ENCODE measurements at regions not wholly inside any gene's neighbourhood (a gene's known extent, or its start where the extent isn't known, plus 50 kb on each side); places are given as distances from the start of the nearest gene placed in this dataset.
"Not testable (repeated sequence)": the region's sequence is repeated elsewhere in the genome, so short reads cannot be mapped to it uniquely, and the experiment has no call there.

DNA sequence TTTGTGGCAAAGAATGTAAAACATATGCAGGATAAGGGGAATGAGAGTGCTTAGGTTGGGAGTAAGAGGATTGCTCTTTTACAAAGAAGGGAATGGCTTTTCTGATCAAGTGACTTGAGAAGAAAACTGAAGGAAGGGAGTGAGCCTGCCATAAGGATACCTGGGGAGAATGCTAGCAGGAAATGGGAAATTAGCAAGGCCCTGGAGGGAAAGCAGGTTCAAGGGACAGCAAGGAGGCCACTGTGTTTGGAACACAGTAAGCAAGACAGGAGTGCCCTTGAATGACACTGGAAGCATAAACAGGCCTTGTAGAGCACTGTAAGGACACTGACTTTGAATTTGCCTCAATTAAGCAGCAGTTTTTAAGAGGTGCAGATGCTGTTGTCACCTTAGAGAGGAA lies 1069.9 kb downstream of the DNAJB9 start:
- Histone ChIP-seq H3K27ac (no peak overlapping the region), H3K79me2 (ENCODE audit: low read depth) (no peaks in the 10 kb centered on the region), H3K9ac (no peak overlapping the region), H3K4me1 (no peaks in the 10 kb centered on the region), H3K27me3 (no peaks in the 10 kb centered on the region), H4K20me1 (ENCODE audit: low read depth) (no peaks in the 10 kb centered on the region), H3K4me2 (no peak overlapping the region), H3F3A (ENCODE audit: low read depth) (no peaks in the 10 kb centered on the region), H3K9me3 (ENCODE audit: low read depth) (no peaks in the 10 kb centered on the region), H2AFZ (replicated peaks) (no peak overlapping the region), H3K4me3 (no peak overlapping the region), H3K36me3 (no peaks in the 10 kb centered on the region)
- Mint-ChIP-seq H3K27me3 (ENCODE audit: insufficient read depth, low read depth) (no peaks in the 10 kb centered on the region), H3K36me3 (no peaks in the 10 kb centered on the region), H3K4me1 (no peaks in the 10 kb centered on the region), H3K9me3 (no peaks in the 10 kb centered on the region), H3K4me3 (no peak overlapping the region), H3K27ac (no peak overlapping the region)
- no peak for DNase-seq (ENCODE audit: low spot score)
- TF ChIP-seq EZH2phosphoT487 (IDR thresholded peaks at IDR 0.05): no peak
- TF ChIP-seq, protein P1, sequence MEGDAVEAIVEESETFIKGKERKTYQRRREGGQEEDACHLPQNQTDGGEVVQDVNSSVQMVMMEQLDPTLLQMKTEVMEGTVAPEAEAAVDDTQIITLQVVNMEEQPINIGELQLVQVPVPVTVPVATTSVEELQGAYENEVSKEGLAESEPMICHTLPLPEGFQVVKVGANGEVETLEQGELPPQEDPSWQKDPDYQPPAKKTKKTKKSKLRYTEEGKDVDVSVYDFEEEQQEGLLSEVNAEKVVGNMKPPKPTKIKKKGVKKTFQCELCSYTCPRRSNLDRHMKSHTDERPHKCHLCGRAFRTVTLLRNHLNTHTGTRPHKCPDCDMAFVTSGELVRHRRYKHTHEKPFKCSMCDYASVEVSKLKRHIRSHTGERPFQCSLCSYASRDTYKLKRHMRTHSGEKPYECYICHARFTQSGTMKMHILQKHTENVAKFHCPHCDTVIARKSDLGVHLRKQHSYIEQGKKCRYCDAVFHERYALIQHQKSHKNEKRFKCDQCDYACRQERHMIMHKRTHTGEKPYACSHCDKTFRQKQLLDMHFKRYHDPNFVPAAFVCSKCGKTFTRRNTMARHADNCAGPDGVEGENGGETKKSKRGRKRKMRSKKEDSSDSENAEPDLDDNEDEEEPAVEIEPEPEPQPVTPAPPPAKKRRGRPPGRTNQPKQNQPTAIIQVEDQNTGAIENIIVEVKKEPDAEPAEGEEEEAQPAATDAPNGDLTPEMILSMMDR (IDR thresholded peaks at IDR 0.05): no peak
- TF ChIP-seq EZH2 (IDR thresholded peaks at IDR 0.05): no peak

DNA sequence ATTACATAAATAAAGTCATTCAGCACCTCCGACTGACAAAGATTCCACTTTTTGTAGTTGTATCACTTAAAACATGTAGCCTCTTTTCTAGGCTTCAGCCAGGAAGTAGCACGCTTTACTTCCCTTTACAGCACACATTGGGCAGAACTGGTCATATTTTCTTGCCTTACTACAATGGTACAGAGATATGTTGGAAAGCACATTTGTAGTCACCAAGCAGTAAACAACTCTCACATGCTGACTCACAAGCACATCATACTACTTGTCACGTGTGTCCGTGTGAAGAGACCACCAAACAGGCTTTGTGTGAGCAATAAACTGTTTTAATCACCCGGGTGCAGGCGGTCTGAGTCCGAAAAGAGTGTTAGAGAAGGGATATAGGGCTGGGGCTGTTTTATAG lies 1071.8 kb downstream of the DNAJB9 start:
- H2AFZ ChIP-seq (replicated peaks): no peak overlapping the region
- Mint-ChIP-seq H3K36me3 (no peaks in the 10 kb centered on the region), H3K4me1 (no peaks in the 10 kb centered on the region), H3K4me3 (no peak overlapping the region), H3K27me3 (ENCODE audit: insufficient read depth, low read depth) (peaks cover 2% of the 10 kb centered on the region), H3K27ac (no peak overlapping the region), H3K9me3 (no peaks in the 10 kb centered on the region)
- no peak overlapping the region for H3K9ac ChIP-seq
- no peaks in the 10 kb centered on the region for H3K79me2 ChIP-seq (ENCODE audit: low read depth)
- H3K27me3 ChIP-seq: no peaks in the 10 kb centered on the region
- no peak for TF ChIP-seq EZH2 (IDR thresholded peaks at IDR 0.05)
- TF ChIP-seq EZH2phosphoT487 (IDR thresholded peaks at IDR 0.05): no peak
- TF ChIP-seq, protein P1 (IDR thresholded peaks at IDR 0.05): no peak
- no peak overlapping the region for H3K4me3 ChIP-seq
- DNase-seq (ENCODE audit: low spot score): no peak
- H3K4me1 ChIP-seq: no peaks in the 10 kb centered on the region
- no peak overlapping the region for H3K4me2 ChIP-seq
- H3K36me3 ChIP-seq: no peaks in the 10 kb centered on the region
- H3K27ac ChIP-seq: no peak overlapping the region
- H3K9me3 ChIP-seq (ENCODE audit: low read depth): no peaks in the 10 kb centered on the region
- H3F3A ChIP-seq (ENCODE audit: low read depth): no peaks in the 10 kb centered on the region
- H4K20me1 ChIP-seq (ENCODE audit: low read depth): no peaks in the 10 kb centered on the region

DNA sequence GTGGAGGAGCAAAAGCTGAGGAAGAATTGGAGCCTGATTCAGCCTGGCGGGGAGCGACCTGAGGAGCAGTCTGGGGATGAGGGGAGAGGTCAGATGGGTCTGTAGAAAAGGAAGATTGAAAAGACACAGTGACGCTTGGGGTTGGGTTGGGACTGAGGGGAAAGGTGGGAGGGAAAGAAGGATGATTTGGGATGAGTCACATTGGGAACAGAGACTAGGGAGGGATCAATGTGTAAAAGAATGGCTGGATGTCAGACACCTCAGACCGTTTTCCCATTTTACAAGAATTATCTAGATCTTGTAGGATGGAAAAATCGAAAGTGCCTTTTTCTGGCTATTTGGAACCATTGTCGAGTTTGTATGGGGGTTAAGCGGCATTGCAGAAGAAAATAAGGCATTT lies 1076.5 kb downstream of the DNAJB9 start:
- H3K27me3 Mint-ChIP-seq (ENCODE audit: insufficient read depth, low read depth): peaks cover 2% of the 10 kb centered on the region
- no peaks in the 10 kb centered on the region for H3K4me1 Mint-ChIP-seq
- no peak overlapping the region for H3K27ac Mint-ChIP-seq

DNA sequence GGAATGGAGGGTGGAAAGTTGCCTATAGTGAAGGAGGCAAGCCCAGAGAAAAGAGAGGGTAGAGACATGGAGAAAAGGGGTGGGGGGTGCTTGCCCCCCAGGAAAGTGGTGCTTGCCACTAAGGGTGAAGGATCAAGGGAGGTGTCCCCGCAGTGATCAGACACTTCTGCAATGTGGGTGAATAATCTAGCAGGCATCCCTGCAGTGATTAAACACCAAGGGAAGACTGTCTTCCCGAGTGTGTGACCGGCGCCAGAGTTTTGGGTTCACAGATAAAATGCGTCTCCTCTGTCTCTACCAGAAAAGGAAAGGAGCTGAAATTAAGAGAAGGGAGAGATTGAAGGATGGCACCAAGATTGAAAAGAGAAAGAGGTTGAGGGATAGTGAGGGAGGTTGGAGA lies 1076.9 kb downstream of the DNAJB9 start:
- not testable (repeated sequence) for H4K20me1 ChIP-seq (ENCODE audit: low read depth); H3K27ac ChIP-seq; H3K9me3 Mint-ChIP-seq; H3K36me3 ChIP-seq; H3K4me1 ChIP-seq; H3K27me3 Mint-ChIP-seq (ENCODE audit: insufficient read depth, low read depth); H3K9me3 ChIP-seq (ENCODE audit: low read depth); H3K4me1 Mint-ChIP-seq; H3K4me3 Mint-ChIP-seq; H3K27me3 ChIP-seq; H3K4me2 ChIP-seq; DNase-seq (ENCODE audit: low spot score); H3K27ac Mint-ChIP-seq; H3K79me2 ChIP-seq (ENCODE audit: low read depth); H3K9ac ChIP-seq; H3K36me3 Mint-ChIP-seq; H2AFZ ChIP-seq (replicated peaks); H3F3A ChIP-seq (ENCODE audit: low read depth); H3K4me3 ChIP-seq

More for the DNA sequence above, 1076.5 kb downstream of the DNAJB9 start:
- no peak for DNase-seq (ENCODE audit: low spot score)
- H3K4me2 ChIP-seq: no peak overlapping the region
- H3K4me1 ChIP-seq: no peaks in the 10 kb centered on the region
- H3K9me3 ChIP-seq (ENCODE audit: low read depth): no peaks in the 10 kb centered on the region
- no peak overlapping the region for H2AFZ ChIP-seq (replicated peaks)
- no peaks in the 10 kb centered on the region for H3K79me2 ChIP-seq (ENCODE audit: low read depth)
- H3K27ac ChIP-seq: no peak overlapping the region
- no peaks in the 10 kb centered on the region for H3F3A ChIP-seq (ENCODE audit: low read depth)
- H3K9ac ChIP-seq: no peak overlapping the region
- Mint-ChIP-seq H3K4me3 (no peak overlapping the region), H3K9me3 (no peaks in the 10 kb centered on the region), H3K36me3 (no peaks in the 10 kb centered on the region)
- no peak overlapping the region for H3K4me3 ChIP-seq
- H3K36me3 ChIP-seq: no peaks in the 10 kb centered on the region
- no peaks in the 10 kb centered on the region for H4K20me1 ChIP-seq (ENCODE audit: low read depth)
- TF ChIP-seq, protein P1 (IDR thresholded peaks at IDR 0.05): no peak
- TF ChIP-seq EZH2phosphoT487 (IDR thresholded peaks at IDR 0.05) (no peak), EZH2 (IDR thresholded peaks at IDR 0.05) (no peak)
- H3K27me3 ChIP-seq: no peaks in the 10 kb centered on the region

DNA sequence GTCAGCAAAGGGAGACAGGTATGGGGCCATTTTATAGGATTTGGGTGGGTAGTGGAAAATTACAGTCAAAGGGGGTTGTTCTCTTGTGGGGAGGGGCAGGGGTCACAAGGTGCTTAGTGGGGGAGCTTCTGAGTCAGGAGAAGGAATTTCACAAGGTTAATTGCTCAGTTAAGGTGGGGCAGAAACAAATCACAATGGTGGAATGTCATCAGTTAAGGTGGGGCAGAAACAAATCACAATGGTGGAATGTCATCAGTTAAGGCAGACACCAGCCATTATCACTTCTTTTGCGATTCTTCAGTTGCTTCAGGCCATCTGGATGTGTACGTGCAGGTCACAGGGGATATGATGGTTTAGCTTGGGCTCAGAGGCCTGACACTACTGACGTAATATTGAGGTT lies 1077.6 kb downstream of the DNAJB9 start:
- H3F3A ChIP-seq (ENCODE audit: low read depth); H3K4me2 ChIP-seq; H3K4me1 Mint-ChIP-seq; H3K79me2 ChIP-seq (ENCODE audit: low read depth); H3K9me3 ChIP-seq (ENCODE audit: low read depth); H3K27ac Mint-ChIP-seq; H3K4me1 ChIP-seq; H3K4me3 Mint-ChIP-seq; H3K9ac ChIP-seq; H3K36me3 ChIP-seq; DNase-seq (ENCODE audit: low spot score); H3K27me3 Mint-ChIP-seq (ENCODE audit: insufficient read depth, low read depth); H3K27ac ChIP-seq; H3K4me3 ChIP-seq; H3K9me3 Mint-ChIP-seq; H3K36me3 Mint-ChIP-seq; H4K20me1 ChIP-seq (ENCODE audit: low read depth); H2AFZ ChIP-seq (replicated peaks); H3K27me3 ChIP-seq: not testable (repeated sequence)

Data from neural progenitor cell (in vitro differentiated cells).